ENCODE measurements at regions not wholly inside any gene's neighbourhood (a gene's known extent, or its start where the extent isn't known, plus 50 kb on each side); places are given as distances from the start of the nearest gene placed in this dataset.

DNA sequence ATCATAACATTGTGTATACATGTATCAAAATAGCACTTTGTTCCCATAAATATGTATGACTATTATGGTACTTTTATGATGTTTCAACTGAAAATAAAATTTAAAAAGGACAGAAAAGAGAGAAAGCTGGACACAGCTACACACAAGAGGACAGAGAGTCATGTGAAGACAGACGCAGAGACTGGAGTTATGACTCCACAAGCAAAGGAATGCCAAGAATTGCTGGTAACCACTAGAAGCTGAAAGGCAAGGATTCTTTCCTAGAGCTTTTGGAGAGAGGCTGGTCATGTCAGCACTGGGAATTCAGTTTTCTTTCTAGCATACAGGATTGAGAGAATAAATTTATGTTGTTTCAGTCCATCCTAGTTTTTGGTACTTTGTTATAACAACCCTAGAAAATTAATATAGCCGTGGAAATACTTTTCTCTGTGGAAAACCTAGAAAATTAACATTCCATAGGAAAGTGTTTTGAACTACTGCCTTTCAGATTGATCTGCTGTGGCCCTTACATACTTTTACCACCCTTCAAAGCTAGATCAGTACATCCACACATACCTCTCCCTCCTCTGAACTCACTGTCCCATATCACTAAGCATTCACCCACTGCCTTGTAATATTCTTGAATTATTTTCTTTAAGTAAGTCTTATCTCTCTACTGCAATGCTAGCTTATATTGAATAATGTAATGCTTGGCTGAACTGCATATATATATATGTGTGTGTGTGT, 575.3 kb downstream of the IPMK start:
- Histone ChIP-seq H3K27me3 (replicated peaks in 1 of 4; ENCODE audit: control extremely low read depth in 1 of 4, control insufficient read depth in 3 of 4, insufficient read depth in 4 of 4, low read length in 3 of 4) (no peaks in the 10 kb centered on the region), H3K4me3 (ENCODE audit: control extremely low read depth in 1 of 5, extremely low read depth in 1 of 5, insufficient read depth in 1 of 5, low read depth in 2 of 5, low read length in 4 of 5) (no peak overlapping the region), H3K27ac (ENCODE audit: low read length in 2 of 2) (no peak overlapping the region), H2AFZ (ENCODE audit: insufficient read depth, low read depth, low read length, poor library complexity, severe bottlenecking) (no peak overlapping the region), H3K4me2 (replicated peaks; ENCODE audit: low read depth, low read length, poor library complexity, severe bottlenecking) (no peak overlapping the region), H3K9me3 (ENCODE audit: control extremely low read depth in 1 of 3, control insufficient read depth in 2 of 3, insufficient read depth in 1 of 3, low read length in 2 of 3) (no peaks in the 10 kb centered on the region), H3K9ac (ENCODE audit: low read length) (no peak overlapping the region), H3K4me1 (ENCODE audit: control insufficient read depth in 2 of 2, insufficient read depth in 2 of 2, low read length in 2 of 2) (no peaks in the 10 kb centered on the region), H4K20me1 (ENCODE audit: control insufficient read depth, insufficient read depth, low read length, poor library complexity, severe bottlenecking) (no peaks in the 10 kb centered on the region), H3K79me2 (ENCODE audit: control insufficient read depth, insufficient read depth, low read length) (no peaks in the 10 kb centered on the region), H3K36me3 (replicated peaks in 1 of 2; ENCODE audit: control extremely low read depth in 1 of 2, control insufficient read depth in 1 of 2, extremely low read depth in 1 of 2, insufficient read depth in 2 of 2, low read length in 1 of 2) (no peaks in the 10 kb centered on the region)
- no peak overlapping the region for H3K4me3 Mint-ChIP-seq
- no peak overlapping the region for H3K27ac Mint-ChIP-seq
- no peaks in the 10 kb centered on the region for H3K9me3 Mint-ChIP-seq (ENCODE audit: insufficient read depth)
- DNase-seq (no peak), ATAC-seq (ENCODE audit: low read depth) (no peak)
- CTCF ChIA-PET = no interaction called here
- no peaks in the 10 kb centered on the region for H3K27me3 Mint-ChIP-seq
- POLR2A ChIA-PET = no interaction called here
- WGBS (ENCODE audit: insufficient coverage) = 69% methylated on average over 1 of the region's 2 CpGs
- TF ChIP-seq, protein P1, sequence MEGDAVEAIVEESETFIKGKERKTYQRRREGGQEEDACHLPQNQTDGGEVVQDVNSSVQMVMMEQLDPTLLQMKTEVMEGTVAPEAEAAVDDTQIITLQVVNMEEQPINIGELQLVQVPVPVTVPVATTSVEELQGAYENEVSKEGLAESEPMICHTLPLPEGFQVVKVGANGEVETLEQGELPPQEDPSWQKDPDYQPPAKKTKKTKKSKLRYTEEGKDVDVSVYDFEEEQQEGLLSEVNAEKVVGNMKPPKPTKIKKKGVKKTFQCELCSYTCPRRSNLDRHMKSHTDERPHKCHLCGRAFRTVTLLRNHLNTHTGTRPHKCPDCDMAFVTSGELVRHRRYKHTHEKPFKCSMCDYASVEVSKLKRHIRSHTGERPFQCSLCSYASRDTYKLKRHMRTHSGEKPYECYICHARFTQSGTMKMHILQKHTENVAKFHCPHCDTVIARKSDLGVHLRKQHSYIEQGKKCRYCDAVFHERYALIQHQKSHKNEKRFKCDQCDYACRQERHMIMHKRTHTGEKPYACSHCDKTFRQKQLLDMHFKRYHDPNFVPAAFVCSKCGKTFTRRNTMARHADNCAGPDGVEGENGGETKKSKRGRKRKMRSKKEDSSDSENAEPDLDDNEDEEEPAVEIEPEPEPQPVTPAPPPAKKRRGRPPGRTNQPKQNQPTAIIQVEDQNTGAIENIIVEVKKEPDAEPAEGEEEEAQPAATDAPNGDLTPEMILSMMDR (IDR thresholded peaks at IDR 0.05) = no peak
- no peak for TF ChIP-seq EZH2 (IDR thresholded peaks at IDR 0.05; ENCODE audit: borderline replicate concordance, insufficient read depth, low read depth, low read length, poor library complexity, severe bottlenecking)
- intact Hi-C loops (cut with micrococcal nuclease) = no loop called here
- H3K4me1 Mint-ChIP-seq = no peaks in the 10 kb centered on the region

DNA sequence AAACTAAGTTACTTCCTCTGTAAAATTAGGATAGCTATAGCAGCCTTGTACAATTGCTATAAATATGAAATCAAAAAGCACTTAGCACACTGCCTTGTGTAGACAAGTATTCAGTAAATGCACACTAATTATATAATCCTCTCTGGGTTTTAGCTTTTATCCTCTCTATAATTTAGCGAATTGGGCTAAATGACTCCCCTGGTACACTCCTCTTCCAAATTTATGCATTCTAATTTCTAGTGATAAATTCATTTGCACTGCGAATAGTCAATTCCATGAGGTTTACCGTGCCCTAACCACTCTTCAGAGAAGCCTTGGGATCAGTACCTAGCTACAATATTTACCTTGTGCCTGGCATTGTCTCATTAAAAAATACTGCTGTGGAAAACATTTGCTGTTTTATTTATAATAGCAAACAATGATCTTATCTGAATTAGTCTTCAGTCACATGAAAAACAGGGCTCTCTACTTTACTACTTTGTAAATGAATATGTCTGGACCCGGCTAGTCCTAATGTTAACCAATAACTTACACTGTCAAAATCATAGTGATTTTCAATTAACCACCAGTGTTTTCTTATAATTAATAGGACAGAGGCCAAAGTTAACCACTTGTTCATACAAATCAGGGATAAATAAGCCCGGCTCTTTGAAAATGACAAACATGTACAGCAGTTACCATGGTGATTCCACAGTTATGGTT, 577.9 kb downstream of the IPMK start:
- H3K27ac ChIP-seq (ENCODE audit: low read length in 2 of 2) = no peak overlapping the region
- H3K27ac Mint-ChIP-seq = no peak overlapping the region
- DNase-seq (no peak), ATAC-seq (ENCODE audit: low read depth) (no peak)
- no peak overlapping the region for H3K9ac ChIP-seq (ENCODE audit: low read length)
- intact Hi-C loops (cut with micrococcal nuclease) = no loop called here
- H3K4me3 Mint-ChIP-seq = no peak overlapping the region
- H3K27me3 Mint-ChIP-seq = no peaks in the 10 kb centered on the region
- no peak overlapping the region for H3K4me2 ChIP-seq (replicated peaks; ENCODE audit: low read depth, low read length, poor library complexity, severe bottlenecking)
- H3K4me3 ChIP-seq (ENCODE audit: control extremely low read depth in 1 of 5, extremely low read depth in 1 of 5, insufficient read depth in 1 of 5, low read depth in 2 of 5, low read length in 4 of 5) = no peak overlapping the region
- POLR2A ChIA-PET = no interaction called here
- no peaks in the 10 kb centered on the region for H3K9me3 ChIP-seq (ENCODE audit: control extremely low read depth in 1 of 3, control insufficient read depth in 2 of 3, insufficient read depth in 1 of 3, low read length in 2 of 3)
- H3K9me3 Mint-ChIP-seq (ENCODE audit: insufficient read depth) = no peaks in the 10 kb centered on the region
- no peaks in the 10 kb centered on the region for H3K36me3 ChIP-seq (replicated peaks in 1 of 2; ENCODE audit: control extremely low read depth in 1 of 2, control insufficient read depth in 1 of 2, extremely low read depth in 1 of 2, insufficient read depth in 2 of 2, low read length in 1 of 2)
- no peaks in the 10 kb centered on the region for H3K79me2 ChIP-seq (ENCODE audit: control insufficient read depth, insufficient read depth, low read length)
- H2AFZ ChIP-seq (ENCODE audit: insufficient read depth, low read depth, low read length, poor library complexity, severe bottlenecking) = no peak overlapping the region
- no peak for TF ChIP-seq EZH2 (IDR thresholded peaks at IDR 0.05; ENCODE audit: borderline replicate concordance, insufficient read depth, low read depth, low read length, poor library complexity, severe bottlenecking)
- TF ChIP-seq, protein P1 (IDR thresholded peaks at IDR 0.05) = no peak
- no peaks in the 10 kb centered on the region for H3K27me3 ChIP-seq (replicated peaks in 1 of 4; ENCODE audit: control extremely low read depth in 1 of 4, control insufficient read depth in 3 of 4, insufficient read depth in 4 of 4, low read length in 3 of 4)
- H3K4me1 ChIP-seq (ENCODE audit: control insufficient read depth in 2 of 2, insufficient read depth in 2 of 2, low read length in 2 of 2) = no peaks in the 10 kb centered on the region
- no CpG with 5 or more reads among the region's 5 CpGs for WGBS (ENCODE audit: insufficient coverage)
- no peaks in the 10 kb centered on the region for H4K20me1 ChIP-seq (ENCODE audit: control insufficient read depth, insufficient read depth, low read length, poor library complexity, severe bottlenecking)
- no peaks in the 10 kb centered on the region for H3K4me1 Mint-ChIP-seq
- CTCF ChIA-PET = no interaction called here
